Stimulated activated naive B cell treated with anti-CD40 and anti-IgM and Interleukin-4, amounts not matched to agents 10 μg/mL and 1 μg/mL and 100 μg/mL, for 72 hours (primary cell): ENCODE measurements at regions not wholly inside any gene's neighbourhood (a gene's known extent, or its start where the extent isn't known, plus 50 kb on each side); places are given as distances from the start of the nearest gene placed in this dataset.

ENCODE experiments used
- ATAC-seq, 2 donors: fragments of 150-1000 bp; cut with Tn5 transposase; replicated peaks; 2 replicates each; pipeline ENCODE4 v1.10.0; 2021; ENCODE audit warnings: moderate library complexity in 1 of 2
- DNase-seq: peaks from one replicate; pipeline ENCODE4 v3.0.0; 2021
- H3K27ac Mint-ChIP-seq: one replicate; pipeline ENCODE4 v1.8.0; 2022; ENCODE audit warnings: mild to moderate bottlenecking, mixed read lengths
- H3K27me3 Mint-ChIP-seq, 2 donors: one replicate each; pipeline ENCODE4 v1.8.0; 2022; ENCODE audit warnings: mixed read lengths in 2 of 2
- H3K36me3 Mint-ChIP-seq, 2 donors: one replicate each; pipeline ENCODE4 v1.8.0; 2022; ENCODE audit warnings: mixed read lengths in 2 of 2, mild to moderate bottlenecking in 1 of 2
- H3K4me1 Mint-ChIP-seq, 2 donors: one replicate each; pipeline ENCODE4 v1.8.0; 2022; ENCODE audit warnings: mixed read lengths in 2 of 2, mild to moderate bottlenecking in 1 of 2
- H3K4me3 Mint-ChIP-seq, 2 donors: one replicate each; pipeline ENCODE4 v1.8.0; 2022; ENCODE audit warnings: mild to moderate bottlenecking in 2 of 2, mixed read lengths in 2 of 2, moderate library complexity in 1 of 2
- H3K9me3 Mint-ChIP-seq, 2 donors: one replicate each; pipeline ENCODE4 v1.8.0; 2022; ENCODE audit warnings: mixed read lengths in 2 of 2, mild to moderate bottlenecking in 1 of 2

DNA sequence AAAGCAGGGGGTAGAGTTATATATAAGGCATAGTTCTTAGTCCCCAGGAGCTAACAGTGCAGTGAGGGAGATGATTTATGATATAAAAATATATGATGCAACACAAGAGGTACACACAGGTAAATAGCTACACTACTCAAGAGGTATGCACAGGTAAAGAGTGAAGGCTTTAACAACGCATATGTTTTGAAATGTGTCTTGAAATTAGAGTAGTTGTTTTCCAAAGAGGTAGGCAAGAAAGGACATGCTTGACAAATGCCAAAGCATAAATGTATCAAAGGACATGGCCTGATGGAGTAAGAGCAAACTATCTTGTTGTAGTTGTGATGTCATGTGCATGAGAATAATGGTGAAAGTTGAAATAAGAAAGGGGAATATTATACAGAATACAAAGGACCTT is 104.3 kb upstream of the C11orf87 start:
- Mint-ChIP-seq H3K9me3 (peaks cover 0 to 2% of the 10 kb centered on the region in 2 donors), H3K4me1 (no peaks in the 10 kb centered on the region), H3K27ac (no peak overlapping the region), H3K36me3 (no peaks in the 10 kb centered on the region), H3K27me3 (no peaks in the 10 kb centered on the region), H3K4me3 (no peak overlapping the region)
- DNase-seq (no peak), ATAC-seq (no peak)

- Mint-ChIP-seq H3K36me3 (no peaks in the 10 kb centered on the region), H3K4me3 (no peak overlapping the region), H3K4me1 (no peaks in the 10 kb centered on the region), H3K27ac (no peak overlapping the region), H3K27me3 (no peaks in the 10 kb centered on the region), H3K9me3 (no peaks in the 10 kb centered on the region)
- ATAC-seq (no peak), DNase-seq (no peak)
These were observed 101.4 kb upstream of the C11orf87 start for GRCh38 chr11:109320595-109320994.

DNA sequence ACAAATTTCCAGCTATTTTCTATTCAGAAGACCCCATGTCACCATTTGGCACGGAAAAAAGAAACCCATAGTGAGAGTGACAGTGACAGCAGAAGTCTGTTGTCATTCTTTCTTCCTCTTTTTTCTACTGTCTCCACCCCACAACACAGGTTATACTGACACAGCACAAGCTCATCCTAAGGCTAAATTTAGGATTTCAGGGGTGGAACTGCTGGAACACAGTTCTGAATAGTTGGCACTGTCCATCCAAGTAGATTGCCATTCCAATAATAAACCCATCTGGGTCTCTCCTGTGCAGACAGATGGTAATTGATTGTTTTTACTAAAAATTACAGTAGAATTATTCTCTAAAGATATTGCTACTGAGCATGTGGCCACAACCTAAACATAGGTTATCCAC is 95.2 kb upstream of the C11orf87 start:
- Mint-ChIP-seq H3K36me3 (no peaks in the 10 kb centered on the region), H3K9me3 (no peaks in the 10 kb centered on the region), H3K4me3 (no peak overlapping the region), H3K27me3 (no peaks in the 10 kb centered on the region), H3K4me1 (no peaks in the 10 kb centered on the region), H3K27ac (no peak overlapping the region)
- DNase-seq (no peak), ATAC-seq (no peak)

DNA sequence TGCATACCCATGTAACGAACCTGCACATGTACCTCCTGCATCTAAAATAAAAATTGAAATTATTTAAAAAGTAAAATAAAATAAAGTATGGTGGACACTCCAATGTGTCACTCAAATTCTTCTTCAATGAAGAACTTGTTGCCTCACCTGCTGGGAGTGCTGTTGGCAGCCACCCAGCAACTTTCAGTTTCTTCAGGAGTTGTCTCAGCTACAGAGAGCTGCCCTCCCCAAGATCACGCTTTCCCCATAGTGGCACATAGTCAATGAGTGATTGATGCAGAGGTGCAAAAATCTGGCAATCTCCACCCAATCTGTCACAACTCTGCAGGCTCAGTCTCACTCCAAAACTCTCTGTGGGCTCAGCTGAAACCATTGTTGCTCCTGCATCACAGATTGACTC is 92.3 kb upstream of the C11orf87 start:
- H3K27me3 Mint-ChIP-seq, result no peaks in the 10 kb centered on the region
- H3K4me1 Mint-ChIP-seq, result no peaks in the 10 kb centered on the region
- H3K4me3 Mint-ChIP-seq, result no peak overlapping the region
- peaks cover 0 to 4% of the 10 kb centered on the region in 2 donors for H3K9me3 Mint-ChIP-seq
- no peaks in the 10 kb centered on the region for H3K36me3 Mint-ChIP-seq
- DNase-seq, result no peak
- no peak for ATAC-seq
- no peak overlapping the region for H3K27ac Mint-ChIP-seq

- no peaks in the 10 kb centered on the region for H3K36me3 Mint-ChIP-seq
- no peak overlapping the region for H3K27ac Mint-ChIP-seq
- H3K4me1 Mint-ChIP-seq, result no peaks in the 10 kb centered on the region
- DNase-seq, result no peak
- no peak for ATAC-seq
- peaks cover 0 to 5% of the 10 kb centered on the region in 2 donors for H3K9me3 Mint-ChIP-seq
- H3K27me3 Mint-ChIP-seq, result no peaks in the 10 kb centered on the region
- H3K4me3 Mint-ChIP-seq, result no peak overlapping the region
These were observed 83.9 kb upstream of the C11orf87 start for GRCh38 chr11:109338131-109338530.

DNA sequence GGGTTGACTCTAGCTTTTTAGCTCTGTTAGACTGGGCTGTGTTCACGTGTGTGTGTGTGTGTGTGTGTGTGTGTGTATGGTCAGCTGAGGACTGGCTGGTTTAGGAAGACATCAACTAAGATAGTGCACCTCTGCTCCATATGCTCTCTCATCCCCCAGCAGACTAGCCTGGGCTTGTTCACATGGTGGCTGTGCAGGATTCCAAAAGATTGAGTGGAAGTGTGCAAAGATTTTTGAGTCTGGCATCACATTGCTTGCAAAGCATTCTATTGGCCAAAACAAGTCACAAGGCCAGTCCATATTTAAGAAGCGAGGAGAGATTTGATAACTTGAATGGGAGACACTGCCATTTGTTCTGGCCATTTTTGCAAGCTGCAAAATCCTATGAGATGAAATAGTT is 79.7 kb upstream of the C11orf87 start:
- H3K9me3 Mint-ChIP-seq, result peaks cover 0 to 3% of the 10 kb centered on the region in 2 donors
- no peak overlapping the region for H3K27ac Mint-ChIP-seq
- no peaks in the 10 kb centered on the region for H3K27me3 Mint-ChIP-seq
- no peak overlapping the region for H3K4me3 Mint-ChIP-seq
- ATAC-seq, result no peak
- no peaks in the 10 kb centered on the region for H3K4me1 Mint-ChIP-seq
- H3K36me3 Mint-ChIP-seq, result no peaks in the 10 kb centered on the region
- DNase-seq, result no peak

- H3K4me3 Mint-ChIP-seq, result no peak overlapping the region
- no peaks in the 10 kb centered on the region for H3K27me3 Mint-ChIP-seq
- H3K27ac Mint-ChIP-seq, result no peak overlapping the region
- H3K36me3 Mint-ChIP-seq, result no peaks in the 10 kb centered on the region
- ATAC-seq, result no peak
- H3K9me3 Mint-ChIP-seq, result peaks cover 4% of the 10 kb centered on the region in 2 donors
- DNase-seq, result no peak
- H3K4me1 Mint-ChIP-seq, result no peaks in the 10 kb centered on the region
These were observed 78.7 kb upstream of the C11orf87 start for GRCh38 chr11:109343242-109343641.

GRCh38 chr11:109347304-109347703 is 74.7 kb upstream of the C11orf87 start:
- H3K4me3 Mint-ChIP-seq, result no peak overlapping the region
- H3K9me3 Mint-ChIP-seq, result peaks cover 1 to 6% of the 10 kb centered on the region in 2 donors
- DNase-seq (no peak), ATAC-seq (no peak)
- H3K36me3 Mint-ChIP-seq, result no peaks in the 10 kb centered on the region
- no peak overlapping the region for H3K27ac Mint-ChIP-seq
- no peaks in the 10 kb centered on the region for H3K27me3 Mint-ChIP-seq
- no peaks in the 10 kb centered on the region for H3K4me1 Mint-ChIP-seq

DNA sequence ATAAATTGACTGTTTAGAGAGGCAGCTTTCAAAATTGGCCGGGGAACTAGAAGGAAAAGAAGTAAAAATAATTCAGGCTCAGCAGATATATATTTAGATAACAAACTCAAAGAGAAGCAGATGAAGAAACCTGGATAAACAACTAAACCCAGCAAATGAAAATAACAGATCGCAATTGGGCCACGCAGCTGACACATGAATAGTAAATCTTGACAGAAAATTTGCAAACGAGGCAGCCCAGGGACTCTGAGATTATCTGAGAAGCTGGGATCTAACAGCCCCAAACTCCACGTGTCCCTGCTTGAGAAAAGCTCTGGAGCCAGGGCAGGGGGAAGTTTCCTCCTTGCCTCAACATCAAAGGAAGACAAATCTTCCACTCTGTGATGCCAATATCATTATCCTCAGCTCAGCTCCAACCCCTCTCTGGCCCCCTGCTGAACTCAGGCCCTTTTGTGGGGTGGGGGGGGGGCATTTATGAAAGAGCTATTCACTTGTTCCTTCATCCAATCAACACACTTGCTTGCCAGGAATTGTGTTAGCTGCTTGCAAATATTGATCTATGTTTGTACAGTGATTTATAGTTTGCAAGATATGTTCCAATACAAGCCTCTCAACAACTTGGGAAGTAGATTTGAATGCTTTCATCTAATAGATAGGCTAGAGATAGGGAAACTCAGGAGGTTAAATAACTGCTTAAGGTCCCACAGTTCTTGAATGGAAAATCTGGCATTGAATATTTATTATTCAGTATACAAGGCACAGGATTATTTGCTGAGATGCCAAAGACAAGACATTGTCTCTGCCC is 72.5 kb upstream of the C11orf87 start:
- Mint-ChIP-seq H3K27me3 (no peaks in the 10 kb centered on the region), H3K27ac (no peak overlapping the region), H3K4me3 (no peak overlapping the region), H3K36me3 (no peaks in the 10 kb centered on the region), H3K9me3 (peaks cover 1 to 6% of the 10 kb centered on the region in 2 donors), H3K4me1 (no peaks in the 10 kb centered on the region)
- DNase-seq (no peak), ATAC-seq (no peak)

- Mint-ChIP-seq H3K4me1 (no peaks in the 10 kb centered on the region), H3K27me3 (no peaks in the 10 kb centered on the region), H3K4me3 (no peak overlapping the region), H3K9me3 (peaks cover 1 to 6% of the 10 kb centered on the region in 2 donors), H3K36me3 (no peaks in the 10 kb centered on the region), H3K27ac (no peak overlapping the region)
- ATAC-seq (no peak), DNase-seq (no peak)
These were observed 71.9 kb upstream of the C11orf87 start for GRCh38 chr11:109350091-109350490.

- ATAC-seq, result no peak
- no peaks in the 10 kb centered on the region for H3K4me1 Mint-ChIP-seq
- H3K36me3 Mint-ChIP-seq, result no peaks in the 10 kb centered on the region
- H3K27ac Mint-ChIP-seq, result no peak overlapping the region
- no peak overlapping the region for H3K4me3 Mint-ChIP-seq
- H3K9me3 Mint-ChIP-seq, result peaks cover 0 to 4% of the 10 kb centered on the region in 2 donors
- DNase-seq, result no peak
- no peaks in the 10 kb centered on the region for H3K27me3 Mint-ChIP-seq
These were observed 59.9 kb upstream of the C11orf87 start for GRCh38 chr11:109362059-109362458.

GRCh38 chr11:109363682-109364081 is 58.3 kb upstream of the C11orf87 start:
- no peak for DNase-seq
- H3K27ac Mint-ChIP-seq, result no peak overlapping the region
- peaks cover 0 to 4% of the 10 kb centered on the region in 2 donors for H3K9me3 Mint-ChIP-seq
- no peak for ATAC-seq
- no peaks in the 10 kb centered on the region for H3K36me3 Mint-ChIP-seq
- H3K27me3 Mint-ChIP-seq, result no peaks in the 10 kb centered on the region
- no peaks in the 10 kb centered on the region for H3K4me1 Mint-ChIP-seq
- no peak overlapping the region for H3K4me3 Mint-ChIP-seq

DNA sequence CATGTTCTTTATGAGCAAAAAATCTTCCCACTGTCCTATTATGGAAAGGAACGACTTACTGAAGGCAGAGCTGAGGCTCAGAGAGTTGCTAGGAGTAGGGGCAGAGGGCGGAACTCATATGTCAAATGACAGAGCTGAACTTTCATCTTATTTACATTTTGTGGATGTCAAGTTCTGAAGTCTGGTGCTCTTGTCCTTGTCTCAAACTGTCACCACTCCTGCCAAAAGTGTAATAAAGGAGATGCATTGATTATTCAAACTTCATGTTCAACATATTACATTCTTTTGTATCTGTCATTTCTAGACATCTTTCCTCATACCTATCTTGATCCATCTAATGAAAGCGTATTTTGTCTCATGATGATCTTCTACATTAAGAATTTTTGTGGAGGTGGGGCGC is 57.1 kb upstream of the C11orf87 start:
- ATAC-seq (no peak), DNase-seq (no peak)
- H3K36me3 Mint-ChIP-seq, result no peaks in the 10 kb centered on the region
- no peaks in the 10 kb centered on the region for H3K27me3 Mint-ChIP-seq
- no peaks in the 10 kb centered on the region for H3K4me1 Mint-ChIP-seq
- H3K27ac Mint-ChIP-seq, result no peak overlapping the region
- H3K9me3 Mint-ChIP-seq, result peaks cover 3 to 4% of the 10 kb centered on the region in 2 donors
- H3K4me3 Mint-ChIP-seq, result no peak overlapping the region

- Mint-ChIP-seq H3K27ac (no peak overlapping the region), H3K36me3 (no peaks in the 10 kb centered on the region), H3K9me3 (peaks cover 0 to 8% of the 10 kb centered on the region in 2 donors), H3K27me3 (no peaks in the 10 kb centered on the region), H3K4me1 (no peaks in the 10 kb centered on the region), H3K4me3 (no peak overlapping the region)
- DNase-seq (no peak), ATAC-seq (no peak)
These were observed 50.4 kb upstream of the C11orf87 start for GRCh38 chr11:109371444-109372176.
